ENCODE measurements at regions not wholly inside any gene's neighbourhood (a gene's known extent, or its start where the extent isn't known, plus 50 kb on each side); places are given as distances from the start of the nearest gene placed in this dataset.

DNA sequence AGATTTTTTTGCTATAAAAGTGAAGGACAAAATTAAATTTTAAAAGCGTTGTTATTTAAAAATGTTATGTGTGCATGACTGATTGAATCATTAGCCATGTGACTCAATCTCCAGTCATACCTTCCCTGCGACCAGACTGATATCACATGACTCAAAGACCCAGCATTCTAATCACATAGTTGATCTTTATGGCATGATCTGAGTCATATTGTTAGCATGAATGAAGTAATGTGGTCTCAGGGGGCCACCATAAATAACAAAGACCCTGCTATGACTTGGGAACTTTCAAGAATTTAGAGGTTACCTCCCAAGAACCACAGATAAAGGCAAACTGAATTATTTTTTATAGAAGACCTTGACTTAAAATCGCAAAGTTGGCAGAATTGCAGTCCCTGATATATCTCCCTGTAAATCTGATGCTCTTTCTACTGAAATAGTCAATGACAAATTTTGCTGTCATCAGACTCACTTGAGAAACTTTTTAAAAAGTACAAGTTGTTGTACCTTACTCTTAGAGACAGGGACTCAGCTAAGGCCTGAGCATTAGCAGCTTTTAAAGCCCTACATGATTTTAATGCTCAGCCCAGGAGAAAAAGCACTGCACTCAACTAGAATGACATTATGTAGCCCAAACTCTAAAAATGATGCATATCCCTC is 717.3 kb downstream of the XPNPEP1 start:
- Histone ChIP-seq H3K36me3 (ENCODE audit: low read depth) (no peaks in the 10 kb centered on the region), H3K4me3 (ENCODE audit: severe bottlenecking) (no peak overlapping the region), H3K4me1 (ENCODE audit: insufficient read depth, poor library complexity, severe bottlenecking) (no peaks in the 10 kb centered on the region), H3K9me3 (ENCODE audit: severe bottlenecking) (no peaks in the 10 kb centered on the region), H3K27me3 (ENCODE audit: insufficient read depth, poor library complexity, severe bottlenecking) (no peaks in the 10 kb centered on the region), H3K27ac (ENCODE audit: poor library complexity, severe bottlenecking) (peak overlapping the region; percentile 39)
- DNase-seq (ENCODE audit: low spot score) (no peak), ATAC-seq (ENCODE audit: low read depth) (peak; percentile 71)
- TF ChIP-seq, protein P1, sequence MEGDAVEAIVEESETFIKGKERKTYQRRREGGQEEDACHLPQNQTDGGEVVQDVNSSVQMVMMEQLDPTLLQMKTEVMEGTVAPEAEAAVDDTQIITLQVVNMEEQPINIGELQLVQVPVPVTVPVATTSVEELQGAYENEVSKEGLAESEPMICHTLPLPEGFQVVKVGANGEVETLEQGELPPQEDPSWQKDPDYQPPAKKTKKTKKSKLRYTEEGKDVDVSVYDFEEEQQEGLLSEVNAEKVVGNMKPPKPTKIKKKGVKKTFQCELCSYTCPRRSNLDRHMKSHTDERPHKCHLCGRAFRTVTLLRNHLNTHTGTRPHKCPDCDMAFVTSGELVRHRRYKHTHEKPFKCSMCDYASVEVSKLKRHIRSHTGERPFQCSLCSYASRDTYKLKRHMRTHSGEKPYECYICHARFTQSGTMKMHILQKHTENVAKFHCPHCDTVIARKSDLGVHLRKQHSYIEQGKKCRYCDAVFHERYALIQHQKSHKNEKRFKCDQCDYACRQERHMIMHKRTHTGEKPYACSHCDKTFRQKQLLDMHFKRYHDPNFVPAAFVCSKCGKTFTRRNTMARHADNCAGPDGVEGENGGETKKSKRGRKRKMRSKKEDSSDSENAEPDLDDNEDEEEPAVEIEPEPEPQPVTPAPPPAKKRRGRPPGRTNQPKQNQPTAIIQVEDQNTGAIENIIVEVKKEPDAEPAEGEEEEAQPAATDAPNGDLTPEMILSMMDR (IDR thresholded peaks at IDR 0.05; ENCODE audit: poor library complexity, severe bottlenecking) = no peak

DNA sequence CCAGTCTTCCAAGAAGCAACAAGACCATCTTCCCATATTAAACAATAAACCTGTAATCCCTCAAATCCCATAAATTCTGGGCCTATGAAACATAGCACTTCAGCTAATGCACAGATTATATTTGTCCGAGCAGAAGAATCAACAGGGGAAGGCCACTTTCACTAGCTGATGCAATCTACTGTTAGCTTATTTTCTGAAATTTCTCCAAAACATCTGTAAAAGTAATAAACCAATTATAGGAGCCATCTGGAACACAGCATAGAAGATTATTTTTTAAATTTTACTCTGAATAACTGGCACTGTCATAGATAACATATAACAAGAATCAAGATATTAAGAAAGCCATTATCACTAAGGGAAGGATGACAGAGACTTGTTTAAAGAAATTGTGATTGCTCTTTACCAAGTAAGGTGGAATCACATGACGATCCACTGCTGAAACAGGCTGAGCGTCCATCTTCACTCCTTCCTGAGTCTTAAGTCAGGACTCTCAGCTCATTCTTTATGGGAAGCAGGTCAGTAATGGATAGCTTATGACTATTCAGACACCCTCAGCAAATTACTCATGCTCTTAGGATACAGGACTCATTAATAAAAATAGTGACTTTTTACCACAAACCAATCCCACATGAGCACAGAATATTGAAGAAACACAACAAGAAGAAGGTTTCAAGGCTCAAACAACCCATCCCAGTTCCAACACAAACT is 719.5 kb downstream of the XPNPEP1 start:
- no peaks in the 10 kb centered on the region for H3K27me3 ChIP-seq (ENCODE audit: insufficient read depth, poor library complexity, severe bottlenecking)
- no peak for ATAC-seq (ENCODE audit: low read depth)
- DNase-seq (ENCODE audit: low spot score) = no peak
- H3K9me3 ChIP-seq (ENCODE audit: severe bottlenecking) = no peaks in the 10 kb centered on the region
- no peak overlapping the region for H3K4me3 ChIP-seq (ENCODE audit: severe bottlenecking)
- no peak overlapping the region for H3K27ac ChIP-seq (ENCODE audit: poor library complexity, severe bottlenecking)
- TF ChIP-seq, protein P1 (IDR thresholded peaks at IDR 0.05; ENCODE audit: poor library complexity, severe bottlenecking) = no peak
- no peaks in the 10 kb centered on the region for H3K36me3 ChIP-seq (ENCODE audit: low read depth)
- no peaks in the 10 kb centered on the region for H3K4me1 ChIP-seq (ENCODE audit: insufficient read depth, poor library complexity, severe bottlenecking)

DNA sequence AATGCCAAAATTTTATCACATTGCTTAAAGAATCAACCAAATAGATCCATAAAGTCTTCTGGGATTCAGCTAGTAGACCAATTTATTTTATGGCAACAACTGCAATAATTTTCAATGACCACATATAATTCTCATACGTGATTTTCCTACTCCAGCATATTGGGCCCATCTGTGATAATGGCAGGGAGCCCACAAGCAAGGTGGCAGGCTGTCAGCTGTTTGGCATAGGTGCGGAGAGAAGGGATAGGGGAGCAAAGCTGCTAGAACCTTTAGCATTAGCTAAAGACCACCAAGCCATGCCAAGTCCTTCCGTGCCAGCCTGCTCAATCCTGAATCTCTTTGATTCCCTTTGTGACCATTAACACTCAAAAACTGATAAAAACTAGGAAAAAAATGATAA is 721.2 kb downstream of the XPNPEP1 start:
- Histone ChIP-seq H3K4me1 (ENCODE audit: insufficient read depth, poor library complexity, severe bottlenecking) (no peaks in the 10 kb centered on the region), H3K27me3 (ENCODE audit: insufficient read depth, poor library complexity, severe bottlenecking) (no peaks in the 10 kb centered on the region), H3K9me3 (ENCODE audit: severe bottlenecking) (no peaks in the 10 kb centered on the region), H3K36me3 (ENCODE audit: low read depth) (no peaks in the 10 kb centered on the region), H3K4me3 (ENCODE audit: severe bottlenecking) (no peak overlapping the region), H3K27ac (ENCODE audit: poor library complexity, severe bottlenecking) (no peak overlapping the region)
- DNase-seq (ENCODE audit: low spot score) (no peak), ATAC-seq (ENCODE audit: low read depth) (no peak)
- TF ChIP-seq, protein P1 (IDR thresholded peaks at IDR 0.05; ENCODE audit: poor library complexity, severe bottlenecking) = no peak

DNA sequence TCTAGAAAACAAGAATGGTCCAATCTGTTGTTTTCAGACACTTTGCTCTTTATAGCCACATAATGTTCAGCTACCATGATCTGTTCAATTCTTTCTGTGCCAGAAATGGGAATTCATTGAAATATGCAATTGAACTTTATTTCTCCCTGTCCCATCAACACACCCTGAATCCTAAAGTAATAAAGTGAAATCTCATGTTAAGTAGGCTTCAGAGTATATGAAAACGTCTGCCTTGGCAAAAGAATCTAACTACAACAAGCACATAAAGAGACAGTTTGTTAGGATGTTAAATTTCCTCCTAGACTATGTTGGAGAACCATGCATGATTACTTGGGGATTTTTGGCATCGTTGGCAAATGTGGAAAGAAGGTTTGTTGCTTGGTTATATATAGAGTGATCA is 722.7 kb downstream of the XPNPEP1 start:
- Histone ChIP-seq H3K27me3 (ENCODE audit: insufficient read depth, poor library complexity, severe bottlenecking) (no peaks in the 10 kb centered on the region), H3K4me3 (ENCODE audit: severe bottlenecking) (no peak overlapping the region), H3K27ac (ENCODE audit: poor library complexity, severe bottlenecking) (no peak overlapping the region), H3K9me3 (ENCODE audit: severe bottlenecking) (no peaks in the 10 kb centered on the region), H3K36me3 (ENCODE audit: low read depth) (no peaks in the 10 kb centered on the region), H3K4me1 (ENCODE audit: insufficient read depth, poor library complexity, severe bottlenecking) (no peaks in the 10 kb centered on the region)
- no peak for ATAC-seq (ENCODE audit: low read depth)
- no peak for DNase-seq (ENCODE audit: low spot score)
- TF ChIP-seq, protein P1 (IDR thresholded peaks at IDR 0.05; ENCODE audit: poor library complexity, severe bottlenecking) = no peak

DNA sequence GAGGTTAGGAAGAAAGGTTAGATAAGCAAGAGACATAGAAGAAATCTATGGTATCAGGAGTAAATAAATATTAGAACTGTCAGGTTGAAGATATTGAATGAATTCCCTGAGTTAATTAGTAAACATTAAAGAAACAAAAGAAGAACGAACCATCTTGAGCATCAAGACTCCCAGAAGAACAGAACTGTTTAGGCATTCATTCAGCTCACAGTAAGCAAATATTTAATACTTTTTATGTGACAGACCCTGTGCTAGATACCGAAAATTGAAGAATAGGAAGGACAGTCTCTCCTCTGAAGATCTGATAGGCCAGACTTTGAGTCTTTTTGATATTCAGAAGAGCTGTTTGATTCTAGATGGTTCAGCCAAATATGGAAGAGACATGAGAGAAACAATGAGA is 731.5 kb downstream of the XPNPEP1 start:
- no peak overlapping the region for H3K27ac ChIP-seq (ENCODE audit: poor library complexity, severe bottlenecking)

More for the DNA sequence above, 731.5 kb downstream of the XPNPEP1 start:
- TF ChIP-seq, protein P1 (IDR thresholded peaks at IDR 0.05; ENCODE audit: poor library complexity, severe bottlenecking) = no peak
- Histone ChIP-seq H3K27me3 (ENCODE audit: insufficient read depth, poor library complexity, severe bottlenecking) (no peaks in the 10 kb centered on the region), H3K36me3 (ENCODE audit: low read depth) (no peaks in the 10 kb centered on the region), H3K4me3 (ENCODE audit: severe bottlenecking) (no peak overlapping the region), H3K4me1 (ENCODE audit: insufficient read depth, poor library complexity, severe bottlenecking) (no peaks in the 10 kb centered on the region), H3K9me3 (ENCODE audit: severe bottlenecking) (peaks cover 4% of the 10 kb centered on the region)
- ATAC-seq (ENCODE audit: low read depth) = no peak
- no peak for DNase-seq (ENCODE audit: low spot score)
